ENCODE measurements at regions not wholly inside any gene's neighbourhood (a gene's known extent, or its start where the extent isn't known, plus 50 kb on each side); places are given as distances from the start of the nearest gene placed in this dataset.
"Not testable (repeated sequence)": the region's sequence is repeated elsewhere in the genome, so short reads cannot be mapped to it uniquely, and the experiment has no call there.

DNA sequence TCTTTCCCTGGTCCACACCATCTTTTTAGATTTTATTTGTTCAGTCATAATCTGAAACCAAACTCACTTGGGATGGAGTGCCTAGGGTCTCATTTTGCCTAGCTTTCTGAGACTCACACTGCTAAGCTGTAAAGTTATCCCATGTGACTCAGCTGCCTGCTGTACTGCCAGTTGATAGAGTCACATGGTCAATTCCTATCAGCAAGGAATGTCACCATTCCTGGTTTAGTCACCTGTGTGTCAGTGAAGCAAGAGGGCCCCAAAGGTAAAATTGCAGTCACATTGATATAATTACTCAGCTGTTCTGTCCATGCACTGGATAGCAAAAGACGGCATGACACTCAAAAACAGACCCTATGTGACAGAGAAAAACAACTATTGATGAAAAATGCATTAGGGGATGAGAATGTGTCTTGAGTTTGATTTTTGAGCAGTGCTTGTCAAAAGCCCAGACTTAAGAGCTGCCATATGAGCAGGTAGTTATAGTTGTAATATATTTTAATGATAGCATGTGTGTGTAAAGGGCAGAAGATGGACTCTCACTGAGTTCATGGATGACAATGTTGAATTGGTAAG is 413.2 kb downstream of the PPARGC1A start:
- no peaks in the 10 kb centered on the region for H3K9me3 ChIP-seq (ENCODE audit: control insufficient read depth, low read length, poor library complexity, severe bottlenecking)
- ATAC-seq (no peak), DNase-seq (no peak)
- Mint-ChIP-seq H3K27me3 (no peaks in the 10 kb centered on the region), H3K27ac (no peak overlapping the region), H3K4me1 (no peaks in the 10 kb centered on the region), H3K36me3 (ENCODE audit: low read depth) (no peaks in the 10 kb centered on the region), H3K4me3 (no peak overlapping the region)

DNA sequence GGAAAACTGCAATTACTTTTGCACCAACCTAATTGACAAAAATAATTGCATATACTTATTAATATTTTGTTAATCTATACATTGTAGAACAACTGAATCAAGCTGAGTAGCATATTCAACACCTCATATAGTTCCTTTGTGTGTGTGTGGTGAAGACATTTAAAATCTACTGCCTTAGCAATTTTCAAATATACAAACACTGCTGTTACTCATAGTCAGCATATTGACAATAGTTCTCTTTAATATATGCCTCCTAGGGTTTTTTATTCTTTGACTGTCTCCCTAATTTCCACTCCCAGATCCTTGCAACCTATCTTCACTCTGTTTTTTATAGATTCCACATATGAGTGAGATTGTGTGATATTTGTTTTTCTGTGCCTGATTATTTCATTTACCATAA is 426.8 kb downstream of the PPARGC1A start:
- ATAC-seq (no peak), DNase-seq (no peak)
- Mint-ChIP-seq H3K36me3 (ENCODE audit: low read depth) (no peaks in the 10 kb centered on the region), H3K4me1 (no peaks in the 10 kb centered on the region), H3K4me3 (no peak overlapping the region), H3K27me3 (no peaks in the 10 kb centered on the region), H3K27ac (no peak overlapping the region)
- peaks cover 4% of the 10 kb centered on the region for H3K9me3 ChIP-seq (ENCODE audit: control insufficient read depth, low read length, poor library complexity, severe bottlenecking)

DNA sequence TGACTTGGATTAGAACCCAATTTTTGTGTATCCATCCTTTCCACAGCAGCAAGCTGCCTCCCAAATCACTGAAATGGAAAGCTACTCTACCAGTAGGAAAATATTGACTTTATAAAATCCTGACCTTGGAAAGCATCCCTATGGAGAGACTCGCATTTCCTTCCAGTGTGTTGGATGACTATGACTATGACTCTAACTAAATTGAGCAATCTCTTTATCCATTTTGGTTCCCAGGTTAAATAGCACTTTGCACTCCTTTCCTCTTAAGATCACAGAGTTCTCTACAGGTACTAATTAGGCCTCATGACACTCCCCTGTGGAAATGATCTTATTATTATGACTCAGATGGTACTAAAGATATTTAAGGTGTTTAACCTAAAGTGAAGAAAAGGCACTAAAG is 431.8 kb downstream of the PPARGC1A start:
- ATAC-seq (no peak), DNase-seq (no peak)
- H3K4me1 Mint-ChIP-seq: no peaks in the 10 kb centered on the region
- no peaks in the 10 kb centered on the region for H3K27me3 Mint-ChIP-seq
- no peak overlapping the region for H3K27ac Mint-ChIP-seq
- no peak overlapping the region for H3K4me3 Mint-ChIP-seq
- H3K36me3 Mint-ChIP-seq (ENCODE audit: low read depth): no peaks in the 10 kb centered on the region
- peaks cover 4% of the 10 kb centered on the region for H3K9me3 ChIP-seq (ENCODE audit: control insufficient read depth, low read length, poor library complexity, severe bottlenecking)

DNA sequence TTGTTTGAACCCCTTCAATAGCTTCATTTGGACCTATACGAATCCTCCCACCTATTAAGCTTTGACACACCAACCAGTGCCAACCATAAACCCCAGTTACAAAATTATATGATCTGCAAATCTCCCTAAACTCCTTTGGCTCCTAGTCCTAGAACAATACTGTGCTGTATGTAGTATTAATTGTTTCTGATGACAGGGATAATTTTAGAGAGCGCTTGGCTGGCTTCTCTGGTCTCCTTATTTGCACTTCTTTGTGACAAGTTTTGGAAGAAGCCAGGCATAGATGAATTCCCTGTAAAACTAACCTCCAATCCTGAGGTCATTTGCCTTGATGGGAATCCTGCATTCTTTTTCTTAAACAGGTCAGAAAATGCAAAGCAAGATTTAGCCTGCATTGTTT is 433.0 kb downstream of the PPARGC1A start:
- ATAC-seq (no peak), DNase-seq (no peak)
- no peak overlapping the region for H3K27ac Mint-ChIP-seq
- no peak overlapping the region for H3K4me3 Mint-ChIP-seq
- no peaks in the 10 kb centered on the region for H3K4me1 Mint-ChIP-seq
- H3K27me3 Mint-ChIP-seq: no peaks in the 10 kb centered on the region
- no peaks in the 10 kb centered on the region for H3K36me3 Mint-ChIP-seq (ENCODE audit: low read depth)
- peaks cover 4% of the 10 kb centered on the region for H3K9me3 ChIP-seq (ENCODE audit: control insufficient read depth, low read length, poor library complexity, severe bottlenecking)

DNA sequence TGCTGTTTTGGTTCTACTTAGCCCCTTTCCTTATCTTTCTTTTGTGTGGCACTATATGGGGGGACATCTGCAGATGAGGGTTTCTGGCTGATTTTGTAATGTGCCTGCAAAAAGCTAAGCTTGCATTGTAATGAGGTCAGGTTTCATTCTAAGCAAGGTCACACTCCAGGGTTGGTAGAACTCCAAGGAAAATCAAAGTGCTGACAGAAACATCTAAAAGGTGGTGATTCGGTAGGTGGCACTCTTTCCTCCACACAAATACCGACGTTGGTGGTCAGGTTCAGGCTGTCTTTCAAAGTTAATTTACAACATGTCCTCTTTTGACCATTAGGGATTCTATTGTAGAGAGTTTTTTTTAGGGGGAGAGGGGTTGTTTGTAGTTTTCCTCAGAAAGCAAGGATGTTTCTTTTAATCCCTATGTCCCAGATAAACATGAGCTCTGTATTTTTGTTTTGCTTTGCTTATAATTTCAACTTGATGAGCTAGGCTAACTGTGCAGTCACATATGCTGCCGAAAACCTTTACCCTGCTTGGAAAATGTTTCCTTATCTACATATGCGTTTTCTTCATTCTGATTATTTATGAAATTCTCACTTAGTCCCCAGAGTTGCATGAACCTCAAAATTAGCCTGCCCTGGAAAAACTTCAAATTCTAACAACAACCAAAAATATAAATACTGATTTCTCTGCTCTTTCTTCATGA is 434.2 kb downstream of the PPARGC1A start:
- ATAC-seq: no peak
- Mint-ChIP-seq H3K4me1 (no peaks in the 10 kb centered on the region), H3K27me3 (no peaks in the 10 kb centered on the region), H3K4me3 (no peak overlapping the region), H3K27ac (no peak overlapping the region), H3K36me3 (ENCODE audit: low read depth) (no peaks in the 10 kb centered on the region)
- DNase-seq: no peak
- no peaks in the 10 kb centered on the region for H3K9me3 ChIP-seq (ENCODE audit: control insufficient read depth, low read length, poor library complexity, severe bottlenecking)

DNA sequence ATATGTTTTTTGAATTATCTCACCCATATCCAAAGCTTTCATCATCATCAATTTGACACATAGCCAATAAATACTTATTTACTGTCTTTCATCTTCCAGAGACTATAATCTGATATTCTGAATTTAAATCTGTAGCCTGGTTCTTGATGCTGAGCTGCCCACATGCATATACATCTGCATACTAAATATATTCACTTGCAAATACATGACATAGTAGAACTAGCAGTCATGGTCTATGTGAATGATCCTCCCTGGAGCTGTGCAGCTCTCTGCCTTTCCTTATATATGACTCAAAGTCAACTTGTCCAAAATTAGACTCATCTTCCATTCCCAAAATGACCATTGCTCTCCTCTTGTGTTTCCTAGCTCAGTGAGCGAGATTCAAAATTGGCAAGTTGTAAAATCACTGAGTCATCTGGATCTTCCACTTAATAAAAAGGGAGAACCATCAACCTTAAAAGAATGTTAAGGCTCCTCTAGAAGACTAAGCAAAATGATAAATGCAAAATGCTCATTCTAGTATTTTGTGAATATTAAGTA is 448.2 kb downstream of the PPARGC1A start:
- no peaks in the 10 kb centered on the region for H3K36me3 Mint-ChIP-seq (ENCODE audit: low read depth)
- H3K27me3 Mint-ChIP-seq: no peaks in the 10 kb centered on the region
- H3K27ac Mint-ChIP-seq: no peak overlapping the region
- H3K9me3 ChIP-seq (ENCODE audit: control insufficient read depth, low read length, poor library complexity, severe bottlenecking): no peaks in the 10 kb centered on the region
- ATAC-seq (no peak), DNase-seq (no peak)
- no peaks in the 10 kb centered on the region for H3K4me1 Mint-ChIP-seq
- no peak overlapping the region for H3K4me3 Mint-ChIP-seq

DNA sequence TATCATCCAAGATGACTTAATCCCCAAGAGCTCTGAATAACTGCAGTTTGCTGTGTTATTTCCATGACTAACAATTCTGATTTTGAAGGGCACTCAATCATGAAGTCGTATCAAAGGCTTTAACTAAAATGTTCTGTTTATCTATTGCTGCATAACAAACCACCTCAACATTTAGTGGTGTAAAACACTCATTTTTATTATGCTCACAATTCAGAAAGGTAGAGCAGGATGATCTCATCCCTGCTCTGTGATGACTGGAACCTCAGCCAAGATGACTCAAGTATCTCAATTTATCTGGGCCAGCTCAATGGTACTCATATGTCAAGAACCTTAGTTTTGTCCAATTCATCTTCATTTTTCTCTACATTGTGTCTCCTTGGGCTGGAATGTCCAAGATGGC is 451.1 kb downstream of the PPARGC1A start:
- no peaks in the 10 kb centered on the region for H3K4me1 Mint-ChIP-seq
- no peak overlapping the region for H3K4me3 Mint-ChIP-seq
- no peaks in the 10 kb centered on the region for H3K36me3 Mint-ChIP-seq (ENCODE audit: low read depth)

DNA sequence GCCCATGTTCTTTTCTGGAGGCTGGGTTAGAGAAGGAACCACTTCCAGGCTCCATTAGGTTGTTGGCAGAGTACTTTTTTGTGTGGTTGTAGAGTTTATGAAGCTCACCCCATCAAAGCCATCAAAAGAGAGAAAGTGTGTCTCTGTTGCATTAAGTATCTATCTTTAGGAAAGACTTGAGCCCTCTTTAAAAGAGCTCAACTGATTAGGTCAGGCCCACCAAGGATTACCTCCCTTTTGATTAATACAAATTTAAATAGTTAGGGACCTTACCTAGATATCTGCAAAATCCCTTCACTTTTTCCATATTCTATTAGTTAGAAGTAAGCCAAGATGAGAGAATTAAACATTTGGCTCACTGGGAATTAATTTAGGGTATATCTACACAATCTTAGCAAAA is 460.4 kb downstream of the PPARGC1A start:
- H3K27me3 Mint-ChIP-seq: no peaks in the 10 kb centered on the region
- H3K27ac Mint-ChIP-seq: no peak overlapping the region
- no peak overlapping the region for H3K4me3 Mint-ChIP-seq
- H3K9me3 ChIP-seq (ENCODE audit: control insufficient read depth, low read length, poor library complexity, severe bottlenecking): no peaks in the 10 kb centered on the region
- DNase-seq: no peak
- ATAC-seq: no peak
- no peaks in the 10 kb centered on the region for H3K36me3 Mint-ChIP-seq (ENCODE audit: low read depth)
- H3K4me1 Mint-ChIP-seq: no peaks in the 10 kb centered on the region

More for the DNA sequence above, 451.1 kb downstream of the PPARGC1A start:
- ATAC-seq: no peak
- no peak overlapping the region for H3K27ac Mint-ChIP-seq
- no peaks in the 10 kb centered on the region for H3K9me3 ChIP-seq (ENCODE audit: control insufficient read depth, low read length, poor library complexity, severe bottlenecking)
- no peaks in the 10 kb centered on the region for H3K27me3 Mint-ChIP-seq
- DNase-seq: no peak

DNA sequence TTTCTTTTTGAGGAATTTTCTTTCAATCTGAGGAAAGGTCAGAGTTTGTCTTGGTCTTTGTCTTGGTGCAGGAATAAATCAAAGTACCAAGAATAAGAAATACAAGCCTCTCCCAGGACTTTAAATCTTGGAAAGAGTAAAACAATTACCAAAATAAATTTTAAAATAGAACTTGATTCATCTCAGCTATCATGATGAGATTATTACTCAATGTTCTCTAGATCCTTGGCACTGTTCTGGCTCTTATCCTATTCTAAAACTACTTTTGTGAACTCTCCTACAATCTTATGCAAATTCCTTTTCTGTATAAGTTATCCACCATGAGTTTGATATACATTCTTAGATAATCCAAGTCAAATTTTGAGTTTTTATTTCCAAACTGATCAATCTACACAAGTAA is 464.3 kb downstream of the PPARGC1A start:
- H3K4me3 Mint-ChIP-seq: no peak overlapping the region
- no peaks in the 10 kb centered on the region for H3K4me1 Mint-ChIP-seq

DNA sequence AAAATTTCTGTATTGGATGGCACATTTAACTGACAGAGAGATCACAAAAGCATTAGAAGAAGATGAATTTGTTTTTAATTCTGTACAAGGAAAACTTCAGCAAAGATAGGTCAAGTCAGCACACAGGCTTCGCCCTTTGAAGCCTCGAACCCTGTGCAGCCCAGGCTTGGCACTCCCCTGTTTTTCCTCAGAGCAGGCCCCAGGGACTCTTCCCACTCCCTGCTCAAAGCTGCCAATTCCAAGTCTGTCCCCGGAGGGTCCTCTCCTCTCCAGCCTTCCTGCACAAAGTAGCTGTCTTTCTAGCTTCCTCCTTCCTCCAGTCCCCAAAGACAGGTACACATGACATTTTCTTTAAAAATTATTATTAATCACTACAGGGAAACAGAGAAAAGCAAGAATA is 466.3 kb downstream of the PPARGC1A start:
- ATAC-seq: no peak
- Mint-ChIP-seq H3K27ac (no peak overlapping the region), H3K4me3 (no peak overlapping the region), H3K27me3 (no peaks in the 10 kb centered on the region), H3K36me3 (ENCODE audit: low read depth) (no peaks in the 10 kb centered on the region), H3K4me1 (no peaks in the 10 kb centered on the region)
- H3K9me3 ChIP-seq (ENCODE audit: control insufficient read depth, low read length, poor library complexity, severe bottlenecking): no peaks in the 10 kb centered on the region
- DNase-seq: no peak

More for the DNA sequence above, 464.3 kb downstream of the PPARGC1A start:
- H3K36me3 Mint-ChIP-seq (ENCODE audit: low read depth): no peaks in the 10 kb centered on the region
- no peak overlapping the region for H3K27ac Mint-ChIP-seq
- H3K9me3 ChIP-seq (ENCODE audit: control insufficient read depth, low read length, poor library complexity, severe bottlenecking): no peaks in the 10 kb centered on the region
- DNase-seq: no peak
- no peaks in the 10 kb centered on the region for H3K27me3 Mint-ChIP-seq
- ATAC-seq: no peak

DNA sequence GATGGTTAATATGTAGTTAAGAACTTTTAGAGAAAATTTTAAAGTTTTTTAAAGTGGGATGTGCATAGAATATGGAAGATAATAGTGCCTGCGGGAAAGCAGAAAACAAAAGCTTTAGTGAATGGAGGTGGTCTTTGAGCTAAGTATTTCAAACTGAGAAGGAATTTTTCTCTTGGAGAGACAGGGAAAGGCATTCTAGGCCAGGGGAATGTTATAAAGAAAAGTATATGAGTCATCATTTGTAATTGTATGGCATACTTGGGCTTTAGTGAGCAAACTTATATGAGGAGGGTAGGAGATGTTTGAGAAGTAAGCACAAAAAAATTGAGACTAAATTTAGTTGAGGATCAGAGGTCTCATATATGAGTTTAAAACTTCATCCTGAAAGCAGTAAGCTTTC is 467.0 kb downstream of the PPARGC1A start:
- H3K9me3 ChIP-seq (ENCODE audit: control insufficient read depth, low read length, poor library complexity, severe bottlenecking): no peaks in the 10 kb centered on the region
- Mint-ChIP-seq H3K4me1 (no peaks in the 10 kb centered on the region), H3K27ac (no peak overlapping the region), H3K27me3 (no peaks in the 10 kb centered on the region), H3K4me3 (no peak overlapping the region), H3K36me3 (ENCODE audit: low read depth) (no peaks in the 10 kb centered on the region)
- DNase-seq: no peak
- no peak for ATAC-seq

DNA sequence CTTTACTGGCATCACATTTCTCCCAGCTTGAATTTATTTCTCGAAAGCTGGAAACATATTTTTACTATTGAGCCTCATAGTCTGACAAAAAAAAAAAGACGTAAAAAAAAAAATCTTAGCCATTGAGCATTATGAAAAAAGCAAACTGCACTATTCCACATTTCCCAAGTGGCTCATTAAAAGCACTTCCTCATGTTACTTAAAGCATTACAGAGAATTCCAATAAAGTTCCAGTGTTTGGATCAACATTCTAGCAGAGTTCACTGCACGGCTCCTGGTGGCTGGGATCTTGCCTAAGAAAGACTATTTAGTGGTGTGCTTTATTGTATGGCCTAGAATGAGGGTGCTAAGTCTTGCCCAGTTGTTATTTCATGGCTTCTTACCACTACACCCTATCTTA is 476.2 kb downstream of the PPARGC1A start:
- Mint-ChIP-seq H3K4me1 (no peaks in the 10 kb centered on the region), H3K36me3 (ENCODE audit: low read depth) (no peaks in the 10 kb centered on the region), H3K4me3 (no peak overlapping the region), H3K27ac (no peak overlapping the region), H3K27me3 (no peaks in the 10 kb centered on the region)
- peaks cover 3% of the 10 kb centered on the region for H3K9me3 ChIP-seq (ENCODE audit: control insufficient read depth, low read length, poor library complexity, severe bottlenecking)
- ATAC-seq (no peak), DNase-seq (no peak)

DNA sequence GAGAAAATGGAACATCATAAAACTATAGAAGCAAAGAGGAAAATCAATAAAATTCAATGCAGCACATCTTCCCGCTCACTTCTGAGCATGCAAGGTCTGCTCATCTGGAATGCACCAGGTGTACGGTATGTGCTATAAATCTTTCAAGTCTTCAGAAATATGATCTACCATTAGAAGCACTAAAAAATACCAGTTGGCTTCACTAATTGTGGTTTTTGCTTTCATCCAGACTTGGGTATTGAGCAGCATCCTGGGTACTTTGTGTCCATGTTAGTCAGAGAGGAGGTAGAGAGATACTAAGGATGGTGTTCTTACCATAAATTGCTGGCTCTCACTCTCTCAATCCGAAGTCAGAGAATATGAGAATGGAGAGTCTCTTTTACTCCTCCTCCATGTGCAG is 477.1 kb downstream of the PPARGC1A start:
- DNase-seq (no peak), ATAC-seq (no peak)
- Mint-ChIP-seq H3K4me3 (no peak overlapping the region), H3K36me3 (ENCODE audit: low read depth) (no peaks in the 10 kb centered on the region), H3K27me3 (no peaks in the 10 kb centered on the region), H3K27ac (no peak overlapping the region), H3K4me1 (no peaks in the 10 kb centered on the region)
- H3K9me3 ChIP-seq (ENCODE audit: control insufficient read depth, low read length, poor library complexity, severe bottlenecking): peaks cover 3% of the 10 kb centered on the region

DNA sequence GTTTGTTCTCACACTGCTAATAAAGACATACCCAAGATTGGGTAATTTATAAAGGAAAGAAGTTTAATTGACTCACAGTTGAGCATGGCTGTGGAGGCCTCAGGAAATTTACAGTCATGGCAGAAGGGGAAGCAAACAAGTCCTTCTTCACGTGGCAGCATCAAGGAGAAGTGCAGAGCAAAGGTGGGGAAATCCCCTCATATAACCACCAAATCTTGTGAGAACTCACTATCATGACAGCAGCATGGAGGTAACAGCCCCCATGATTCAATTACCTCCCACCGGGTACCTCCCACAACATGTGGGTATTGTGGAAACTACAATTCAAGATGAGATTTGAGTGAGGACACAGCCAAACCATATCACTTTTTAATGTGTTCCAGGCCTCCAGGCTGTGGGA is 480.9 kb downstream of the PPARGC1A start:
- H3K36me3 Mint-ChIP-seq (ENCODE audit: low read depth); H3K4me1 Mint-ChIP-seq; ATAC-seq; H3K27me3 Mint-ChIP-seq; H3K4me3 Mint-ChIP-seq; DNase-seq; H3K9me3 ChIP-seq (ENCODE audit: control insufficient read depth, low read length, poor library complexity, severe bottlenecking); H3K27ac Mint-ChIP-seq: not testable (repeated sequence)
